Liver (tissue), 8 donors: ENCODE measurements at regions not wholly inside any gene's neighbourhood (a gene's known extent, or its start where the extent isn't known, plus 50 kb on each side); places are given as distances from the start of the nearest gene placed in this dataset.

ENCODE experiments used
- DNase-seq: peaks from one replicate; pipeline ENCODE4 v3.0.0-alpha.2; 2017; ENCODE audit warnings: low spot score
- H3K27ac ChIP-seq, 2 donors: one replicate each; pipeline ENCODE4 v1.7.0; 2013; ENCODE audit warnings: inconsistent platforms in 2 of 2, low read length in 2 of 2, control low read depth in 1 of 2, low read depth in 1 of 2, mild to moderate bottlenecking in 1 of 2
- H3K27me3 ChIP-seq, 4 donors: one replicate each; pipeline versions ENCODE4 v1.6.1 to v1.7.0; 2013; ENCODE audit warnings: low read length in 3 of 4, inconsistent platforms in 1 of 4, mild to moderate bottlenecking in 1 of 4, moderate library complexity in 1 of 4; ENCODE audit not compliant: control insufficient read depth in 4 of 4, insufficient read depth in 4 of 4
- H3K36me3 ChIP-seq, 4 donors: one replicate each; pipeline versions ENCODE4 v1.6.1 to v1.7.0; 2013; ENCODE audit warnings: low read length in 3 of 4, mild to moderate bottlenecking in 3 of 4, low read depth in 1 of 4, moderate library complexity in 1 of 4; ENCODE audit not compliant: control insufficient read depth in 4 of 4, insufficient read depth in 3 of 4
- H3K4me1 ChIP-seq, 4 donors: one replicate each; pipeline versions ENCODE4 v1.6.1 to v1.7.0; 2013; ENCODE audit warnings: low read length in 3 of 4, mild to moderate bottlenecking in 3 of 4, moderate library complexity in 1 of 4; ENCODE audit not compliant: control insufficient read depth in 4 of 4, insufficient read depth in 4 of 4
- H3K4me3 ChIP-seq, 3 donors: one replicate each; pipeline versions ENCODE4 v1.6.1 to v1.7.0; 2013; ENCODE audit warnings: low read length in 3 of 3, control low read depth in 1 of 3, low read depth in 1 of 3, mild to moderate bottlenecking in 1 of 3
- H3K9ac ChIP-seq, 2 donors: one replicate each; pipeline ENCODE4 v1.7.0; 2013; ENCODE audit warnings: low read length in 2 of 2, mild to moderate bottlenecking in 2 of 2, moderate library complexity in 2 of 2, control low read depth in 1 of 2, low read depth in 1 of 2
- H3K9me3 ChIP-seq, 4 donors: one replicate each; pipeline versions ENCODE4 v1.6.1 to v1.7.0; 2013; ENCODE audit warnings: low read length in 3 of 4; ENCODE audit not compliant: control insufficient read depth in 4 of 4
- ATF3 ChIP-seq: IDR thresholded peaks from 2 replicates; pipeline ENCODE4 v1.6.1; 2016; ENCODE audit warnings: antibody characterized with exemption
- CTCF ChIP-seq: fragments of 150-350 bp; IDR thresholded peaks from 2 replicates; pipeline ENCODE4 v1.5.1; 2017; ENCODE audit warnings: improper control_type of control experiment, low read depth, low read length; ENCODE audit not compliant: missing input control
- EGR1 ChIP-seq, 2 donors: IDR thresholded peaks; 2 replicates each; pipeline ENCODE4 v1.6.1; 2016 to 2018; ENCODE audit warnings: antibody characterized with exemption in 2 of 2, low read depth in 2 of 2
- FOXA1 ChIP-seq: IDR thresholded peaks from 2 replicates; pipeline ENCODE4 v1.6.1; 2016; ENCODE audit warnings: antibody characterized with exemption
- FOXA2 ChIP-seq: IDR thresholded peaks from 2 replicates; pipeline ENCODE4 v1.6.1; 2016; ENCODE audit warnings: antibody characterized with exemption
- GABPA ChIP-seq, 2 donors: IDR thresholded peaks in 1 of 2; conservative IDR thresholded peaks in 1 of 2; 2 replicates each; pipeline ENCODE4 v1.6.1; 2016; ENCODE audit warnings: antibody characterized with exemption in 2 of 2, mild to moderate bottlenecking in 1 of 2, moderate library complexity in 1 of 2
- HNF4A ChIP-seq, 2 donors: conservative IDR thresholded peaks; 2 replicates each; pipeline ENCODE4 v1.6.1; 2016; ENCODE audit warnings: antibody characterized with exemption in 2 of 2, mild to moderate bottlenecking in 2 of 2
- HNF4G ChIP-seq: IDR thresholded peaks from 2 replicates; pipeline ENCODE4 v1.6.1; 2016; ENCODE audit warnings: antibody characterized with exemption
- JUND ChIP-seq, 2 donors: IDR thresholded peaks; 2 replicates each; pipeline ENCODE4 v1.6.1; 2016; ENCODE audit warnings: antibody characterized with exemption in 2 of 2
- MAX ChIP-seq: IDR thresholded peaks from 2 replicates; pipeline ENCODE4 v1.6.1; 2016; ENCODE audit warnings: antibody characterized with exemption
- NR2F2 ChIP-seq: IDR thresholded peaks from 2 replicates; pipeline ENCODE4 v1.6.1; 2016; ENCODE audit warnings: antibody characterized with exemption
- RAD21 ChIP-seq, 2 donors: IDR thresholded peaks; 2 replicates each; pipeline ENCODE4 v1.6.1; 2016; ENCODE audit warnings: antibody characterized with exemption in 2 of 2, mild to moderate bottlenecking in 2 of 2
- REST ChIP-seq: IDR thresholded peaks from 2 replicates; pipeline ENCODE4 v1.6.1; 2016; ENCODE audit warnings: antibody characterized with exemption, mild to moderate bottlenecking
- RXRA ChIP-seq, 2 donors: IDR thresholded peaks; 2 replicates each; pipeline ENCODE4 v1.6.1; 2017 to 2018; ENCODE audit warnings: antibody characterized with exemption in 2 of 2, mild to moderate bottlenecking in 1 of 2
- SP1 ChIP-seq: IDR thresholded peaks from 2 replicates; pipeline ENCODE4 v1.6.1; 2018; ENCODE audit warnings: antibody characterized with exemption, mild to moderate bottlenecking
- TAF1 ChIP-seq: conservative IDR thresholded peaks from 2 replicates; pipeline ENCODE4 v1.6.1; 2016; ENCODE audit warnings: antibody characterized with exemption, mild to moderate bottlenecking
- YY1 ChIP-seq: IDR thresholded peaks from 2 replicates; pipeline ENCODE4 v1.6.1; 2016; ENCODE audit warnings: antibody characterized with exemption, mild to moderate bottlenecking
- ZBTB33 ChIP-seq: IDR thresholded peaks from 2 replicates; pipeline ENCODE4 v1.6.1; 2016; ENCODE audit warnings: antibody characterized with exemption
- WGBS: extraction: QIAGEN DNeasy Blood & Tissue Kit; methylation state at CpG from one replicate; pipeline ENCODE4 v1.1.7; 2013; 5-methylcytosine and 5-hydroxymethylcytosine counted together
- donor health status: healthy.
- donor health status: healthy.
- donor health status: healthy.
- donor health status: healthy.
- donor health status: healthy.

- Histone ChIP-seq H3K36me3 (no peaks in the 10 kb centered on the region), H3K27me3 (no peaks in the 10 kb centered on the region), H3K9me3 (no peaks in the 10 kb centered on the region), H3K4me1 (no peaks in the 10 kb centered on the region), H3K9ac (no peak overlapping the region), H3K4me3 (no peak overlapping the region), H3K27ac (no peak overlapping the region)
- DNase-seq, result no peak
- TF ChIP-seq HNF4A (conservative IDR thresholded peaks at IDR 0.05) (no peak), GABPA (IDR thresholded peaks at IDR 0.05 in 1 of 2, conservative IDR thresholded peaks at IDR 0.05 in 1 of 2) (no peak), RXRA (IDR thresholded peaks at IDR 0.05) (no peak), JUND (IDR thresholded peaks at IDR 0.05) (no peak), TAF1 (no peak), SP1 (no peak), ATF3 (no peak), YY1 (no peak), RAD21 (IDR thresholded peaks at IDR 0.05) (no peak), CTCF (no peak), EGR1 (IDR thresholded peaks at IDR 0.05; ENCODE audit: low read depth in 2 of 2) (no peak), REST (no peak), HNF4G (no peak), FOXA1 (no peak), MAX (no peak), NR2F2 (no peak), ZBTB33 (no peak), FOXA2 (no peak)
- WGBS, result 77% methylated on average over 4 of the region's 4 CpGs
These were observed 361.1 kb upstream of the CLEC14A start for GRCh38 chr14:38616959-38617358.

GRCh38 chr14:38611928-38612327, 356.0 kb upstream of the CLEC14A start:
- Histone ChIP-seq H3K4me1 (no peaks in the 10 kb centered on the region), H3K27me3 (no peaks in the 10 kb centered on the region), H3K4me3 (no peak overlapping the region), H3K9ac (no peak overlapping the region), H3K27ac (no peak overlapping the region), H3K36me3 (no peaks in the 10 kb centered on the region), H3K9me3 (no peaks in the 10 kb centered on the region)
- WGBS, result 67% methylated on average over 2 of the region's 2 CpGs
- no peak for DNase-seq
- TF ChIP-seq FOXA1, result no peak
- no peak for TF ChIP-seq JUND (IDR thresholded peaks at IDR 0.05)
- no peak for TF ChIP-seq HNF4G
- no peak for TF ChIP-seq CTCF
- no peak for TF ChIP-seq ZBTB33
- TF ChIP-seq EGR1 (IDR thresholded peaks at IDR 0.05; ENCODE audit: low read depth in 2 of 2), result no peak
- TF ChIP-seq FOXA2, result no peak
- no peak for TF ChIP-seq SP1
- no peak for TF ChIP-seq RXRA (IDR thresholded peaks at IDR 0.05)
- no peak for TF ChIP-seq RAD21 (IDR thresholded peaks at IDR 0.05)
- TF ChIP-seq ATF3, result no peak
